Stomach smooth muscle (tissue), 2 donors: ENCODE measurements at regions not wholly inside any gene's neighbourhood (a gene's known extent, or its start where the extent isn't known, plus 50 kb on each side); places are given as distances from the start of the nearest gene placed in this dataset.

Source experiments
- H3K27ac ChIP-seq: one replicate; pipeline ENCODE4 v1.7.0; 2013; ENCODE audit warnings: mild to moderate bottlenecking, low read length, inconsistent platforms
- H3K27me3 ChIP-seq, 2 donors: one replicate each; pipeline ENCODE4 v1.7.0; 2013; ENCODE audit warnings: low read length in 2 of 2; ENCODE audit not compliant: insufficient read depth in 2 of 2, control insufficient read depth in 1 of 2
- H3K36me3 ChIP-seq, 2 donors: one replicate each; pipeline ENCODE4 v1.7.0; 2013; ENCODE audit warnings: low read length in 2 of 2; ENCODE audit not compliant: control insufficient read depth in 2 of 2, insufficient read depth in 2 of 2
- H3K4me1 ChIP-seq: one replicate; pipeline ENCODE4 v1.7.0; 2013; ENCODE audit warnings: low read length; ENCODE audit not compliant: control insufficient read depth, insufficient read depth
- H3K4me3 ChIP-seq, 2 donors: one replicate each; pipeline ENCODE4 v1.7.0; 2013; ENCODE audit warnings: low read length in 2 of 2
- H3K9ac ChIP-seq, 2 donors: one replicate each; pipeline ENCODE4 v1.7.0; 2013; ENCODE audit warnings: low read length in 2 of 2, mild to moderate bottlenecking in 1 of 2
- H3K9me3 ChIP-seq, 2 donors: one replicate each; pipeline ENCODE4 v1.7.0; 2013; ENCODE audit warnings: low read length in 2 of 2; ENCODE audit not compliant: control insufficient read depth in 2 of 2
- donor health status: healthy.
- donor health status: Pancreatic carcinoma.

DNA sequence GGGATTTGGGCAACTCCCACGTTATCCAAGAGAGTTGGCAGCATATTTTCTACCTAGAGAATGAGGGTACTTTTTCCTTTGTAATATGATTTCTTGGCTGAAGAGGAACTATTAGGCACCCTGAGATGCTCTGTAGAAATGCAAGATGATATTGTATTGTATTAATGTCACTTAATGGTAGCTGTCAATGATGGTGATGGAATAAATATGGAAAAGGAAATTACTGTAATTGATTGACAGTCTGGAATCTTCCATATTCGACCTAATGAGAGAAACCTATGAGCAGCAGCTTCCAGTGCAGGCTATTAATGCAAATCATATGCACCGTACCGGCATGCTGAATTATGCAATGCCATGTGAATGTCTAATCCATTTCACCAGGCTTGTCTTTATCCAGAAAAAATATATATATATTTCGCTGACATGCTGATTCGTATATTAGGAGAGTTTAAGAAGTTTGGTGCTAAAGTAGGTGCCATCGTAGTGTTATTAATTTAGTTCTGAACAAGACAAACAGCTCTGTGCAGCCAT, 494.2 kb upstream of the JARID2 start:
- no peaks in the 10 kb centered on the region for H3K9me3 ChIP-seq
- no peak overlapping the region for H3K9ac ChIP-seq
- no peaks in the 10 kb centered on the region for H3K36me3 ChIP-seq
- H3K4me1 ChIP-seq = no peaks in the 10 kb centered on the region
- no peak overlapping the region for H3K27ac ChIP-seq
- no peaks in the 10 kb centered on the region for H3K27me3 ChIP-seq
- H3K4me3 ChIP-seq = no peak overlapping the region

DNA sequence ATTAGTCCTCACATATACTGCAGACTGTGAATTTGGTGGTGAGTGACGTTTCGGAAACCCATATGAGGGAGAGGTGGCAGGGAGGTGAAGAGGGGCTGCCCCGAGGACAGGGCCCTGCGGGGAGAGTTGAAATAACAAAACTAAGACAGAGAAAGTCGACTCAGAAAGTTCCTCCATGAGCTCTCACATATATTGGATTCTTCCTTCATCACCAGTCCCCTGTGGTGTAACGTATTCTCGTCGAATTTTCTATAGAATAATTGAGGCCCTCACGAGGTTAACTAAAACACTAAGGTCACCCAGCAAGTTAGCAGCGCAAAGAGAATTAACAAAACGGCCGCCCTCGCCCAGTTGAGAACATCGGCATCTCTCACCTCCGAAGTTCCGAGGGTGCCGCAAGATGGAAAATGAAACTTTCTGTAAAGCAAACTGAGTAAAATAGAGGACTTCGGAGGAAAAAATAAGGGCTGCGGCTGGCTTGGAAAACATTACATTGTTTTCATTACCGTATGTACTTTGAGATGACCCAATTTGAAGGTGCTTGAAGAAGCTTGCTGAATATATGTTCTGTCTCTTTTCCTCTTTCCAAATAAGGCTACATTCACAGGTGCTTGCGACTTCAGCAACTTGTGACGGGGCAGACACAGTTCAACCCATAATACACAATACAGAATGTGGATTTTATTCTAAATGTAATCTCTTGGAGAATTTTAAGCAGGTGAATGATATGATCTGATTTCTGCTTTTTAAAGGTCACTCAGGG, 490.9 kb upstream of the JARID2 start:
- Histone ChIP-seq H3K27ac (no peak overlapping the region), H3K36me3 (no peaks in the 10 kb centered on the region), H3K27me3 (no peaks in the 10 kb centered on the region), H3K9ac (no peak overlapping the region), H3K4me3 (no peak overlapping the region), H3K9me3 (no peaks in the 10 kb centered on the region), H3K4me1 (no peaks in the 10 kb centered on the region)

GRCh38 chr6:14756340-14756739, 489.5 kb upstream of the JARID2 start:
- no peak overlapping the region for H3K9ac ChIP-seq
- H3K27me3 ChIP-seq = no peaks in the 10 kb centered on the region
- no peaks in the 10 kb centered on the region for H3K36me3 ChIP-seq
- no peak overlapping the region for H3K27ac ChIP-seq
- no peaks in the 10 kb centered on the region for H3K4me1 ChIP-seq
- H3K9me3 ChIP-seq = no peaks in the 10 kb centered on the region
- no peak overlapping the region for H3K4me3 ChIP-seq

DNA sequence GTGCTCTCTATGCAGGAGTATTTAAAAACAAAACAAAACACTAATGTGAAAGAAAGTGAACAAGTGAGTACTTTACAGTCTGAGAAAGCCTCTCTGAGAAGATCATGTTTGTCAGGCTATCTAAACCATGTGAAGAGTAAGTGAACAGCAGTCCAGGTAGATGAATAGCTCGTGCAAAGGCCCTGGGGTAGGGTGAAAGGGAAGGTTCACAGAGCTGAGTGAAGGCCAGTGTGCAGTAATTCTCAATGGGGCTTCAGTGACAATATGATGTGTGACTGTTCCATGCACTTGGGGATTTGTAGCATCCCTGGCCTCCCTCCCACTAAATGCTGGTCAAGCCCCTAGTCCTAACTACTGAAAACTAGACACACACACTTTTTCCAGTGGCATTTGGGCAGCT, 488.9 kb upstream of the JARID2 start:
- H3K27ac ChIP-seq = no peak overlapping the region
- no peak overlapping the region for H3K4me3 ChIP-seq
- no peaks in the 10 kb centered on the region for H3K9me3 ChIP-seq
- no peaks in the 10 kb centered on the region for H3K27me3 ChIP-seq
- no peaks in the 10 kb centered on the region for H3K36me3 ChIP-seq
- no peak overlapping the region for H3K9ac ChIP-seq
- no peaks in the 10 kb centered on the region for H3K4me1 ChIP-seq

- Histone ChIP-seq H3K27me3 (no peaks in the 10 kb centered on the region), H3K4me1 (no peaks in the 10 kb centered on the region), H3K9me3 (no peaks in the 10 kb centered on the region), H3K4me3 (no peak overlapping the region), H3K9ac (no peak overlapping the region), H3K27ac (no peak overlapping the region), H3K36me3 (no peaks in the 10 kb centered on the region)
These were observed 488.5 kb upstream of the JARID2 start for GRCh38 chr6:14757418-14757817.

GRCh38 chr6:14758421-14759081, 487.3 kb upstream of the JARID2 start:
- Histone ChIP-seq H3K27me3 (no peaks in the 10 kb centered on the region), H3K9ac (no peak overlapping the region), H3K27ac (no peak overlapping the region), H3K4me3 (no peak overlapping the region), H3K9me3 (no peaks in the 10 kb centered on the region), H3K4me1 (no peaks in the 10 kb centered on the region), H3K36me3 (no peaks in the 10 kb centered on the region)

GRCh38 chr6:14759976-14760672, 485.7 kb upstream of the JARID2 start:
- Histone ChIP-seq H3K4me3 (no peak overlapping the region), H3K27ac (no peak overlapping the region), H3K4me1 (no peaks in the 10 kb centered on the region)

GRCh38 chr6:14762077-14762476, 483.8 kb upstream of the JARID2 start:
- H3K4me1 ChIP-seq = no peaks in the 10 kb centered on the region
- H3K4me3 ChIP-seq = no peak overlapping the region
- H3K36me3 ChIP-seq = no peaks in the 10 kb centered on the region
- no peaks in the 10 kb centered on the region for H3K27me3 ChIP-seq
- H3K9me3 ChIP-seq = no peaks in the 10 kb centered on the region
- H3K27ac ChIP-seq = no peak overlapping the region
- H3K9ac ChIP-seq = no peak overlapping the region

More at GRCh38 chr6:14759976-14760672, 485.7 kb upstream of the JARID2 start:
- H3K9ac ChIP-seq = no peak overlapping the region
- no peaks in the 10 kb centered on the region for H3K27me3 ChIP-seq
- H3K36me3 ChIP-seq = no peaks in the 10 kb centered on the region
- no peaks in the 10 kb centered on the region for H3K9me3 ChIP-seq

DNA sequence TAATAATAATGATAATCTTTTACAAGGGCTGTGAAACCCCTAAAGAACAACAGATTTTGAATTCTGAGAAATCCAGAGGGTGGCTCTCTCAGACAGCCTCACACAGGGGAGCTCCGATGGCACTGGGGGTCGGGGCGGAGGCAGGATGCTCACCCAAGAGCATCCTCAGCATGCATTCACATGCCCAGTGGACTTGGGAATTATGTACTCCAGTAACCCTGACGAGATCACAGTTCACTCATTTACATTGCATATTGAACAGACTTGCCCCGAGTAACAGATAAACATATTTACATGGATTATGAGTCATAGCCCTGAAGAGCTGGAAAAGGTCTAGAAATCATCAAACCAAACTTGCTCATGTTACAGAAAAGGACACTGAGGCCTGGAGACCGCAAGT, 482.7 kb upstream of the JARID2 start:
- H3K4me1 ChIP-seq = no peaks in the 10 kb centered on the region
- no peak overlapping the region for H3K4me3 ChIP-seq
- H3K27me3 ChIP-seq = no peaks in the 10 kb centered on the region
- no peak overlapping the region for H3K9ac ChIP-seq
- H3K36me3 ChIP-seq = no peaks in the 10 kb centered on the region
- no peak overlapping the region for H3K27ac ChIP-seq
- no peaks in the 10 kb centered on the region for H3K9me3 ChIP-seq

DNA sequence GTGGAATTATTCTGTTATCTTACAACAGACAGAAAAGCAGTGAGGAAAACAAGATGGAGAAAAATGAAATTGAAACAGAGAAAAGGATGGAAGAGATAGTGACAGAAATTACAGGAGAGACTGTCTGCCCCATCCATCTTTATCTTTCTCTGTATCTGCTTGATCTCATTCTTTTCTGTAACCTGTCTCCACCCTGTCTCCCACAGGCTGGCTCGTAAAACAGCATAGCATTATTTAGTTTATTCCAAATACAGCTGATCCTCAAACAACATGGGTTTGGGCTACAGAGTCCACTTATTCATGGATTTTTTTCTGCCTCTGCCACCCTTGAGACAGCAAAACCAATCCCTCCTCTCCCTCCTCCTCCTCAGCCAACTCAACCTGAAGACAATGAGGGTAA, 482.3 kb upstream of the JARID2 start:
- no peaks in the 10 kb centered on the region for H3K4me1 ChIP-seq
- no peaks in the 10 kb centered on the region for H3K9me3 ChIP-seq
- no peak overlapping the region for H3K4me3 ChIP-seq
- no peaks in the 10 kb centered on the region for H3K27me3 ChIP-seq
- H3K9ac ChIP-seq = no peak overlapping the region
- no peaks in the 10 kb centered on the region for H3K36me3 ChIP-seq
- H3K27ac ChIP-seq = no peak overlapping the region
